HPDE6-E6E7 (cell line): ENCODE measurements at regions not wholly inside any gene's neighbourhood (a gene's known extent, or its start where the extent isn't known, plus 50 kb on each side); places are given as distances from the start of the nearest gene placed in this dataset.
"Not testable (repeated sequence)": the region's sequence is repeated elsewhere in the genome, so short reads cannot be mapped to it uniquely, and the experiment has no call there.

ENCODE experiments used
- DNase-seq: peaks from one replicate; pipeline ENCODE4 v3.0.0; 2011; ENCODE audit warnings: missing footprints; ENCODE audit errors: extremely low spot score

DNA sequence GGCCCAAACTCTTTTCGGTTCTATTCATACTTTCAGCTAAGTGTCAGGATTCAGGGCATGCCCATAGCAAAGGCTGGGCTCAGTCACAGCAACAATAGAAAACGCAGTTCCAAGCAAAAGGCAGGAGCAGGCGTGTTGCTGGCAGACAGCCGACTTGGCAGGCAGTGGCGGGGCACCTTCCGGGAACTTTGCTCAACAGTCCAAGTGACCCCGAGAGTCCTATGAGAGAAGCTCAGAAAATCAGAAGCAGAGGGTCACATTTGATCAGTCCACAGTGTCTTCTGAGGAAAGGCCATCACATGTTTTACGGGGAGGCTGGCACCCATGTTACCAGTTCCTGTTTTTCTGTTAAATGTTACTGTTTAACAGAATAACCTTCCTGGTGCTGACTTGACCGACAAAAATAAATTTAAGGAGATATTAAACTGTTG lies 115.0 kb downstream of the DACT1 start:
- peak; percentile 42 for DNase-seq

- no peak for DNase-seq
Measured at GRCh38 chr14:58755031-58755925, 117.5 kb downstream of the DACT1 start.

- DNase-seq, result no peak
Measured at GRCh38 chr14:58760121-58760520, 122.4 kb downstream of the DACT1 start.

DNA sequence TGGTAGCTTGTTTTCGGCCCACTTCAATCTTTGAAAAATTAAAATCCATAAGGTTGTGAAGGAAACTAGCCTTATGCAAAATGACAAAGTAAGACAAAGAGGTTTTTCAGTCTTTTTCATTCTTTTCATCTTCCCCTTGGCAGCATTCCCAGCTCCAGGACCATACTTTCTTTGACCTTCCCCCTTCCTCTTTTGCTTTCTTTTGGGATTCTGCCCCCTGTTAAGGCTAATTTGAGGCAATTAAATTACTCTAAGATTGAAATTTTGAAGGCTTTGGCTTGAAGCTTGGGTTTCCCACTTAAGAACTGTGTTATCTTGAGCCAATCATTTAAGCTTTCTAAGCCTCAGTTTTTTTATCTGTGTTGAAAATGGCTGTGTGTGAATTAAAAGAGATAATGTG lies 124.9 kb downstream of the DACT1 start:
- DNase-seq, result no peak

DNA sequence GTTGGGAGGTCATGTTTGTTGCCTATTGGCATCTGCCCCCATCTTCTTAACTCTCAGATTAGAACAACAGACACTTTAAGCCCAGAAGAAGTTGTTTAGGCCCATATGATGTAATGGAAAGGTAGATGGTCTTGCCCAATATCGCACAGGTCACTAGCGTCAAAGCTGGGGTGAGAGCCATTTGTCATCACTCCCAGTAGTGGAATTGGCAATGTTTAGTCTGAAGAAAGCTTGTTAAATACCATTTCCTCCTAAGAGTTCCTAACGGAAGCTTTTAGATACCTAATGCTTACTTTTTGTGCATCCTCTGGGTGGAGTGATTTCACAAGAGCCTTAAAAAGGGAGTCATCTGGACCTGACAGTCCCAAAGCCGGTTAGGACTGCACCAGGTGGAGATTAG lies 125.4 kb downstream of the DACT1 start:
- no peak for DNase-seq

- no peak for DNase-seq
Measured at GRCh38 chr14:58765418-58765831, 127.7 kb downstream of the DACT1 start.

- no peak for DNase-seq
Measured at GRCh38 chr14:58765843-58766242, 128.1 kb downstream of the DACT1 start.

- no peak for DNase-seq
Measured at GRCh38 chr14:58769011-58769643, 131.4 kb downstream of the DACT1 start.

DNA sequence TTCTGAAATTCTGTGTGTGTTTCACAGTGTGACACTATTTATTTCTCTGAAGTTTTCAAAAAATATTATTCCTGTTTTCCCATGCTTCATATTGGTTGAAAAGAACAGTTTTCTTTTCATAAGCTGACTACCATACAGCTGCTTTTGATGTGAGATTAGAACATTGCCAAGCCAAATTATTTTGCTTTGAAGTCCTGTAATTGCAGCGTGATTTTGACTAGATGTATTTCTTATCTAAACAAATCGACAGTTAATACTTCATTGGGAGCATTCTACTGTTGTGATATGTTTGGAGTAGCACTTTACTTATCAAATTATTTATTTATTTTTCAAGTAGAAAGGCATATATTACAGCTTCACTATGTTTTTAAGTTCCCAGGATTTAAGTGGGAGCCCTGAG lies 132.0 kb downstream of the DACT1 start:
- no peak for DNase-seq

DNA sequence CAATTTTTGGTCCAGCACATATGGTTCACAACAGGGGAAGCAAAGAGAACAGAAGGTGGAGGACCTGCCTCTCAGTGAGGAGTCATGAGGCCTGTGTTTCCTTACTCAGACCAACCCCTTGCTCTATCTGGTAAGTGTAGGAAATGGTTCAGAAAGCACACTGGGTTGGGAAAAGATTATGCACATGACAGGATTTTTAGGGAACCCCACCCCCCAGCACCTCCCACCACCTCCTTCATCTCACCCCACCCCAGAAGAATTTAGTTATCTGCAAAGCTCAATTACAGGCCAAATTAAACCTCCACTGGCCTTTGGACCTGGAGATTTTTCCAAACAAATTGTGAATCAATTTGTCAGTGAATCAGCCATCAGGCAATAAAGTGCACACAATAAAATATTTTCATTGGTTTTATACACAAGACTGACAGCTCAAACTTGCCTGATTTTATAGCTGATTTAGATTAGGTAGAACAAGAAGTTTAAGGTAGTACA lies 132.8 kb downstream of the DACT1 start:
- no peak for DNase-seq

- no peak for DNase-seq
Measured at GRCh38 chr14:58771016-58771415, 133.3 kb downstream of the DACT1 start.

- no peak for DNase-seq
Measured at GRCh38 chr14:58772116-58772515, 134.4 kb downstream of the DACT1 start.

GRCh38 chr14:58772794-58773620 lies 135.2 kb downstream of the DACT1 start:
- DNase-seq, result no peak

GRCh38 chr14:58774531-58774930 lies 136.8 kb downstream of the DACT1 start:
- DNase-seq, result no peak

- DNase-seq, result not testable (repeated sequence)
Measured at GRCh38 chr14:58775130-58775529, 137.4 kb downstream of the DACT1 start.

- no peak for DNase-seq
Measured at GRCh38 chr14:58776516-58776915, 138.8 kb downstream of the DACT1 start.

GRCh38 chr14:58777541-58777979 lies 139.8 kb downstream of the DACT1 start:
- no peak for DNase-seq

DNA sequence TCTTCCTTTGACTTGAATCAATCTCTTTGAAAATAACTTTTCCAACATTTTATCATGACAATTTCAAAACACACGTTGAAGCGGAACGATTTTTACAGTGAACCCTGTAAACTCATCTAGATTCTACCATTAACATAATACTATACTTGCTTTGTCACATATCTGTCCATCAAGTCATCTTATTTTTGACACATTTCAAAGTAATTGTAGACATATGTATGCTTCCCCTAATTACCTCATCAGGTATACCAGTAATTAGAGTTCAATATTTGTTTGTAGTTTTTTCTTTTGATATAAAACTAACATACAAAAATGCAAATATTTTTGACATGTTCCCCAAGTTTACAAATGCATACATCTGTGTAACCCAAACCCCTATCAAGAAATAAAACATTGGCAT lies 140.4 kb downstream of the DACT1 start:
- DNase-seq, result no peak

DNA sequence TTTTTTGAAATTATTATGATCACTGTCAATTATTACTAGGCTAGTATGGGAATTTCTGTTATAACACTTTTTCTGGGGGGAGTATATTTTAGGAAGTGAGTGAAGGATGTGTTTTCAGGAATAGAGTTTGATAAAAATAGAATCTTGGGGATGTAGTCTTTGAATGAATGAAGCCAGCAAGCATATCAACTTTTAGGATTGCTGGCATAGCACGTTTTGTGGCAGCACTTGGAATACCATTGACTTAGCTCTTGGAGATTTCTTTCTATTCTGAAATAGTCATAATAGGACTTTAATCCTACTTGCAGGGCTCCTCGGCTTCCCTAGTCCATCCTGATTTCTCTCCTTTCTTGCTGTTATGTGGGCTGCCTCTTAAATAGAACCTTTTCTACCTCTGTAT lies 141.6 kb downstream of the DACT1 start:
- DNase-seq, result no peak

GRCh38 chr14:58780185-58780584 lies 142.4 kb downstream of the DACT1 start:
- no peak for DNase-seq

- DNase-seq, result no peak
Measured at GRCh38 chr14:58780605-58781004, 142.8 kb downstream of the DACT1 start.

DNA sequence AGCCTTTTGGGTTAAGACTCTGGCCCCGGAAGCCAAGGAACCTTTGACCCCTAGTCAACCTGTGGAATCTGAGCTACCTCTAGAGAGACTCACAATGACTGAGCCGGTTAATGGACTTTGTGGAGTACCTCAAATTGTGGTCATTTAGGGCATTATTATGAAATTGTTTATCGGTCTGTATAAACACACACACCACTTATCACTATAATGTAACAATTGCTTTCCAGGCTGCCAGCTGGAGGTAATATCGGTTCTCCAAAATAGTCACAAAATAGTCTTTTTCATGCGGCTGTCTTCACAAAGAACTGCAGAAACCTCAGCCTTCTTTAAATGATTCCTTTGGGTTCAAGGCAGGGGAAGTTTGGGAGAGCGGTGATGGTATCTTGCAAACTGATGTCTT lies 144.2 kb downstream of the DACT1 start:
- DNase-seq, result no peak
